Panc1 (cell line): ENCODE measurements at regions not wholly inside any gene's neighbourhood (a gene's known extent, or its start where the extent isn't known, plus 50 kb on each side); places are given as distances from the start of the nearest gene placed in this dataset.

Experiments
- ATAC-seq: fragments of 200-7000 bp; cut with Tn5 transposase; 2 replicates; pipeline ENCODE4 v1.9.1; 2020; ENCODE audit warnings: mild to moderate bottlenecking, moderate library complexity
- BruUV-seq: library from RNA; stranded (reverse); fragments of 400-500 nt; replicated peaks from 2 replicates; lab custom pipeline; 2021; lab: Mats Ljungman, UMichigan
- CTCF ChIA-PET: fragments of 300-600 bp; sonication (Branson Sonifier 250); formaldehyde crosslinking; loops from one replicate; lab custom pipeline; 2022; ENCODE audit warnings: antibody characterized with exemption; lab: Charles Lee
- POLR2A ChIA-PET: fragments of 300-600 bp; sonication (Branson Sonifier 250); formaldehyde crosslinking; loops from one replicate; lab custom pipeline; 2022; ENCODE audit warnings: antibody characterized with exemption; lab: Charles Lee
- DNase-seq: peaks from one replicate; pipeline ENCODE4 v3.0.0-alpha.2; 2010; ENCODE audit warnings: low read depth, low spot score
- H3K27ac ChIP-seq: 2 replicates; pipeline ENCODE4 v1.5.1; 2011; ENCODE audit warnings: mild to moderate bottlenecking, low read length, inconsistent platforms
- H3K27me3 ChIP-seq: fragments of 200-500 bp; sonication (Bioruptor generic); 2 replicates; pipeline ENCODE4 v1.6.0; 2014; ENCODE audit warnings: low read length, inconsistent platforms; ENCODE audit not compliant: control insufficient read depth, insufficient read depth
- H3K36me3 ChIP-seq: fragments of 200-500 bp; sonication (Bioruptor generic); 2 replicates; pipeline ENCODE4 v1.5.1; 2014; ENCODE audit warnings: inconsistent platforms, mild to moderate bottlenecking, low read length, moderate library complexity; ENCODE audit not compliant: control insufficient read depth, insufficient read depth
- H3K4me1 ChIP-seq: 2 replicates; pipeline ENCODE4 v1.5.1; 2011; ENCODE audit warnings: inconsistent platforms, mild to moderate bottlenecking, low read length, moderate library complexity; ENCODE audit not compliant: control insufficient read depth, insufficient read depth
- H3K4me3 ChIP-seq, 2 experiments: 2 replicates each; pipeline ENCODE4 v1.5.1; 2011 to 2012; ENCODE audit warnings: low read depth in 2 of 2, low read length in 2 of 2, mild to moderate bottlenecking in 2 of 2, inconsistent platforms in 1 of 2, moderate library complexity in 1 of 2
- H3K9me3 ChIP-seq: fragments of 200-500 bp; sonication (Bioruptor generic); 2 replicates; pipeline ENCODE4 v1.5.1; 2014; ENCODE audit warnings: low read depth, mild to moderate bottlenecking, inconsistent platforms, low read length, moderate library complexity; ENCODE audit not compliant: control insufficient read depth, insufficient read depth
- CTCF ChIP-seq: fragments of 450-650 bp; IDR thresholded peaks from 2 replicates; pipeline ENCODE4 v1.5.1; 2017; ENCODE audit warnings: mild to moderate bottlenecking
- POLR2AphosphoS5 ChIP-seq: IDR thresholded peaks from 2 replicates; pipeline ENCODE4 v1.6.1; 2012; ENCODE audit warnings: mild to moderate bottlenecking, low read depth, low read length, moderate library complexity
- REST ChIP-seq, 2 experiments: IDR thresholded peaks; 2 replicates each; pipeline ENCODE4 v1.6.1; 2011 to 2012; ENCODE audit warnings: low read depth in 2 of 2, control low read depth in 1 of 2, low read length in 1 of 2, mild to moderate bottlenecking in 1 of 2, moderate library complexity in 1 of 2; ENCODE audit not compliant: insufficient read depth in 1 of 2
- SIN3A ChIP-seq: IDR thresholded peaks from 2 replicates; pipeline ENCODE4 v1.6.1; 2012; ENCODE audit warnings: low read depth, mild to moderate bottlenecking, low read length, moderate library complexity, borderline replicate concordance; ENCODE audit not compliant: insufficient read depth
- TCF7L2 ChIP-seq: IDR thresholded peaks from 2 replicates; pipeline ENCODE4 v1.6.1; 2011; ENCODE audit warnings: mild to moderate bottlenecking, low read depth, low read length, inconsistent platforms
- in situ Hi-C: cut with HindIII; loops from 2 replicates; pipeline ENCODE4 v1.10.0; 2016; ENCODE audit warnings: low sequenced_read_pairs, low pct_unique_long_range_greater_than_20kb
- intact Hi-C: fragments of 100-400 bp; cut with micrococcal nuclease; formaldehyde crosslinking; loops from one replicate; pipeline ENCODE4 v1.10.0; 2022; ENCODE audit not compliant: unreplicated experiment

- intact Hi-C loops: no loop called here
- Histone ChIP-seq H3K4me1 (no peaks in the 10 kb centered on the region), H3K27ac (no peak overlapping the region), H3K36me3 (no peaks in the 10 kb centered on the region), H3K27me3 (no peaks in the 10 kb centered on the region), H3K4me3 (no peak overlapping the region), H3K9me3 (no peaks in the 10 kb centered on the region)
- TF ChIP-seq REST (IDR thresholded peaks at IDR 0.05; ENCODE audit: insufficient read depth in 1 of 2, low read depth in 2 of 2, low read length in 1 of 2): no peak
- TF ChIP-seq SIN3A: no peak
- TF ChIP-seq TCF7L2: no peak
- TF ChIP-seq CTCF: no peak
- no peak for TF ChIP-seq POLR2AphosphoS5
- no peak for DNase-seq
- in situ Hi-C loops: no loop called here
- CTCF ChIA-PET: no interaction called here
- POLR2A ChIA-PET: no interaction called here
- no peak for ATAC-seq
- no TSS peak for BruUV-seq
These were observed 982.3 kb downstream of the GATA3 start for GRCh38 chr10:9036711-9037204.

GRCh38 chr10:9038146-9038714 is 983.7 kb downstream of the GATA3 start:
- in situ Hi-C loops: no loop called here
- ATAC-seq: no peak
- TF ChIP-seq TCF7L2 (no peak), SIN3A (no peak), REST (IDR thresholded peaks at IDR 0.05; ENCODE audit: insufficient read depth in 1 of 2, low read depth in 2 of 2, low read length in 1 of 2) (no peak), POLR2AphosphoS5 (no peak), CTCF (no peak)
- Histone ChIP-seq H3K27me3 (no peaks in the 10 kb centered on the region), H3K36me3 (no peaks in the 10 kb centered on the region), H3K4me3 (no peak overlapping the region), H3K27ac (no peak overlapping the region), H3K4me1 (no peaks in the 10 kb centered on the region), H3K9me3 (no peaks in the 10 kb centered on the region)
- no TSS peak for BruUV-seq
- intact Hi-C loops: no loop called here
- ChIA-PET CTCF (no interaction called here), POLR2A (no interaction called here)
- no peak for DNase-seq
